Right cardiac atrium (tissue), 5 donors: ENCODE measurements at regions not wholly inside any gene's neighbourhood (a gene's known extent, or its start where the extent isn't known, plus 50 kb on each side); places are given as distances from the start of the nearest gene placed in this dataset.

ENCODE experiments used
- ATAC-seq, 2 donors: fragments of 200-7000 bp; cut with Tn5 transposase; one replicate each; pipeline versions ENCODE4 v1.8.0 to v1.9.1; 2020; ENCODE audit warnings: moderate library complexity in 2 of 2, mild to moderate bottlenecking in 1 of 2
- DNase-seq, 3 donors: peaks; one replicate each; pipeline ENCODE4 v3.0.0-alpha.2; 2020
- H3K27ac ChIP-seq: one replicate; pipeline ENCODE4 v1.5.1; 2013; ENCODE audit warnings: mild to moderate bottlenecking, low read length, control low read depth, moderate library complexity
- H3K27me3 ChIP-seq: one replicate; pipeline ENCODE4 v1.6.1; 2013; ENCODE audit not compliant: control insufficient read depth, insufficient read depth
- H3K4me1 ChIP-seq: one replicate; pipeline ENCODE4 v1.6.1; 2013; ENCODE audit warnings: low read length; ENCODE audit not compliant: control insufficient read depth, insufficient read depth
- H3K4me3 ChIP-seq: one replicate; pipeline ENCODE4 v1.5.1; 2013; ENCODE audit warnings: low read length, control low read depth
- H3K9me3 ChIP-seq: one replicate; pipeline ENCODE4 v1.6.1; 2013; ENCODE audit warnings: low read length; ENCODE audit not compliant: control insufficient read depth
- WGBS: extraction: QIAGEN DNeasy Blood & Tissue Kit; methylation state at CpG from one replicate; pipeline ENCODE4 v1.1.7; 2013; 5-methylcytosine and 5-hydroxymethylcytosine counted together
- intact Hi-C, 4 donors: fragments of 100-400 bp; cut with DNase I; formaldehyde crosslinking; loops; one replicate each; pipeline versions ENCODE4 v1.11.0 to v1.14.0; 2022 to 2023
- donor health status: healthy with polysubstance abuse.
- donor health status: DM: no; HTN: yes; CAD: no.
- donor health status: DM: no; HTN: no; CAD: no.
- donor health status: DM: no; HTN: yes; CAD: no; lungs with severe emphysema.
- donor health status: DM: yes; HTN: yes; CAD: no.

GRCh38 chr17:45703806-45704205, 80.3 kb upstream of the CRHR1 start:
- no peak for DNase-seq
- no peaks in the 10 kb centered on the region for H3K9me3 ChIP-seq
- H3K4me3 ChIP-seq = no peak overlapping the region
- no peaks in the 10 kb centered on the region for H3K4me1 ChIP-seq
- no peak for ATAC-seq
- H3K27me3 ChIP-seq = no peaks in the 10 kb centered on the region
- 85% methylated on average over 1 of the region's 1 CpG for WGBS
- no peak overlapping the region for H3K27ac ChIP-seq
- intact Hi-C loops = no loop called here

- intact Hi-C loops = no loop called here
- H3K27ac ChIP-seq = no peak overlapping the region
- DNase-seq (no peak), ATAC-seq (no peak)
- no peaks in the 10 kb centered on the region for H3K27me3 ChIP-seq
- no peaks in the 10 kb centered on the region for H3K9me3 ChIP-seq
- H3K4me1 ChIP-seq = no peaks in the 10 kb centered on the region
- H3K4me3 ChIP-seq = no peak overlapping the region
- 58% methylated on average over 2 of the region's 2 CpGs for WGBS
These were observed 79.9 kb upstream of the CRHR1 start for GRCh38 chr17:45704251-45704650.

- ATAC-seq (no peak), DNase-seq (no peak)
- intact Hi-C loops = no loop called here
- WGBS = 56% methylated on average over 5 of the region's 5 CpGs
- no peaks in the 10 kb centered on the region for H3K4me1 ChIP-seq
- no peak overlapping the region for H3K27ac ChIP-seq
- H3K4me3 ChIP-seq = no peak overlapping the region
- no peaks in the 10 kb centered on the region for H3K9me3 ChIP-seq
- H3K27me3 ChIP-seq = no peaks in the 10 kb centered on the region
These were observed 78.8 kb upstream of the CRHR1 start for GRCh38 chr17:45705123-45706009.

GRCh38 chr17:45706033-45706432, 78.1 kb upstream of the CRHR1 start:
- Histone ChIP-seq H3K9me3 (no peaks in the 10 kb centered on the region), H3K27me3 (no peaks in the 10 kb centered on the region), H3K4me3 (no peak overlapping the region), H3K27ac (no peak overlapping the region), H3K4me1 (no peaks in the 10 kb centered on the region)
- no peak for DNase-seq
- WGBS = 71% methylated on average over 3 of the region's 3 CpGs
- no peak for ATAC-seq
- intact Hi-C loops = no loop called here

GRCh38 chr17:45708707-45709290, 75.3 kb upstream of the CRHR1 start:
- no peak overlapping the region for H3K27ac ChIP-seq
- no peaks in the 10 kb centered on the region for H3K27me3 ChIP-seq
- ATAC-seq (no peak), DNase-seq (no peak)
- intact Hi-C loops = no loop called here
- no peaks in the 10 kb centered on the region for H3K4me1 ChIP-seq
- no peak overlapping the region for H3K4me3 ChIP-seq
- 67% methylated on average over 5 of the region's 5 CpGs for WGBS
- no peaks in the 10 kb centered on the region for H3K9me3 ChIP-seq

- DNase-seq (no peak), ATAC-seq (no peak)
- 63% methylated on average over 6 of the region's 6 CpGs for WGBS
- Histone ChIP-seq H3K4me1 (no peaks in the 10 kb centered on the region), H3K4me3 (no peak overlapping the region), H3K27ac (no peak overlapping the region), H3K9me3 (no peaks in the 10 kb centered on the region), H3K27me3 (peaks cover under 1% of the 10 kb centered on the region)
- intact Hi-C loops = no loop called here
These were observed 74.3 kb upstream of the CRHR1 start for GRCh38 chr17:45709728-45710288.

- Histone ChIP-seq H3K4me1 (no peaks in the 10 kb centered on the region), H3K27ac (no peak overlapping the region), H3K4me3 (no peak overlapping the region), H3K9me3 (no peaks in the 10 kb centered on the region), H3K27me3 (peaks cover 2% of the 10 kb centered on the region)
- ATAC-seq = no peak
- intact Hi-C loops = no loop called here
- 70% methylated on average over 3 of the region's 3 CpGs for WGBS
- no peak for DNase-seq
These were observed 68.3 kb upstream of the CRHR1 start for GRCh38 chr17:45715787-45716186.

- 64% methylated on average over 5 of the region's 5 CpGs for WGBS
- intact Hi-C loops = no loop called here
- no peaks in the 10 kb centered on the region for H3K4me1 ChIP-seq
- H3K27me3 ChIP-seq = peaks cover 2% of the 10 kb centered on the region
- no peaks in the 10 kb centered on the region for H3K9me3 ChIP-seq
- H3K4me3 ChIP-seq = no peak overlapping the region
- no peak for DNase-seq
- H3K27ac ChIP-seq = no peak overlapping the region
- ATAC-seq = no peak
These were observed 65.3 kb upstream of the CRHR1 start for GRCh38 chr17:45718791-45719190.

- H3K27ac ChIP-seq = no peak overlapping the region
- WGBS = 62% methylated on average over 3 of the region's 3 CpGs
- H3K4me1 ChIP-seq = no peaks in the 10 kb centered on the region
- no peak overlapping the region for H3K4me3 ChIP-seq
- H3K27me3 ChIP-seq = peaks cover 2% of the 10 kb centered on the region
- DNase-seq (no peak), ATAC-seq (no peak)
- intact Hi-C loops = no loop called here
- no peaks in the 10 kb centered on the region for H3K9me3 ChIP-seq
These were observed 64.6 kb upstream of the CRHR1 start for GRCh38 chr17:45719335-45720071.

- intact Hi-C loops = no loop called here
- no peaks in the 10 kb centered on the region for H3K27me3 ChIP-seq
- H3K4me1 ChIP-seq = no peaks in the 10 kb centered on the region
- ATAC-seq (no peak), DNase-seq (no peak)
- no peak overlapping the region for H3K4me3 ChIP-seq
- H3K9me3 ChIP-seq = no peaks in the 10 kb centered on the region
- 63% methylated on average over 11 of the region's 11 CpGs for WGBS
- H3K27ac ChIP-seq = no peak overlapping the region
These were observed 63.7 kb upstream of the CRHR1 start for GRCh38 chr17:45720386-45720785.

GRCh38 chr17:45722161-45722560, 62.0 kb upstream of the CRHR1 start:
- Histone ChIP-seq H3K4me1 (no peaks in the 10 kb centered on the region), H3K9me3 (no peaks in the 10 kb centered on the region), H3K27ac (no peak overlapping the region), H3K4me3 (no peak overlapping the region), H3K27me3 (no peaks in the 10 kb centered on the region)
- intact Hi-C loops = no loop called here
- 12% methylated on average over 7 of the region's 7 CpGs for WGBS
- DNase-seq = no peak
- ATAC-seq = no peak
